Heart left ventricle (tissue), 16 donors: ENCODE measurements at regions not wholly inside any gene's neighbourhood (a gene's known extent, or its start where the extent isn't known, plus 50 kb on each side); places are given as distances from the start of the nearest gene placed in this dataset.

Experiments used
- ATAC-seq, 4 donors: fragments of 200-7000 bp; cut with Tn5 transposase; one replicate each; pipeline ENCODE4 v1.9.1; 2020 to 2022; ENCODE audit warnings: moderate library complexity in 4 of 4, mild to moderate bottlenecking in 3 of 4, moderate number of reproducible peaks in 1 of 4
- DNase-seq, 5 donors: peaks; one replicate each; pipeline ENCODE4 v3.0.0-alpha.2; 2020
- H3K27ac ChIP-seq, 12 donors: fragments of 200-600 bp; sonication (generic) in 4 of 12; one replicate each; pipeline versions ENCODE4 v1.5.0 to v1.8.0; 2016 to 2022; ENCODE audit warnings: mild to moderate bottlenecking in 2 of 12
- H3K27me3 ChIP-seq, 9 donors: fragments of 200-600 bp; sonication (generic) in 2 of 9; one replicate each; pipeline versions ENCODE4 v1.5.1 to v1.8.0; 2016 to 2022; ENCODE audit warnings: mild to moderate bottlenecking in 3 of 9
- H3K36me3 ChIP-seq, 9 donors: fragments of 200-600 bp; sonication (generic) in 2 of 9; one replicate each; pipeline versions ENCODE4 v1.5.0 to v1.8.0; 2018 to 2022; ENCODE audit warnings: mild to moderate bottlenecking in 2 of 9
- H3K4me1 ChIP-seq, 12 donors: fragments of 200-600 bp; sonication (generic) in 4 of 12; one replicate each; pipeline versions ENCODE4 v1.5.0 to v1.8.0; 2016 to 2022; ENCODE audit warnings: mild to moderate bottlenecking in 3 of 12
- H3K4me3 ChIP-seq, 12 donors: fragments of 200-600 bp; sonication (generic) in 4 of 12; one replicate each; pipeline versions ENCODE4 v1.5.0 to v1.8.0; 2017 to 2022; ENCODE audit warnings: mild to moderate bottlenecking in 9 of 12, moderate library complexity in 4 of 12
- H3K9me3 ChIP-seq, 12 donors: fragments of 200-600 bp; sonication (generic) in 4 of 12; one replicate each; pipeline versions ENCODE4 v1.5.0 to v1.8.0; 2016 to 2022; ENCODE audit warnings: mild to moderate bottlenecking in 1 of 12
- POLR2A ChIP-seq, 2 donors: fragments of 450-650 bp; IDR thresholded peaks; one replicate each; pipeline ENCODE4 v1.6.1; 2017; ENCODE audit warnings: antibody characterized with exemption in 2 of 2, mild to moderate bottlenecking in 2 of 2, moderate library complexity in 2 of 2
- WGBS, 4 donors: extraction: QIAGEN DNeasy Blood & Tissue Kit in 2 of 4; methylation state at CpG; one replicate each; pipeline versions ENCODE4 v1.1.5 to v1.1.7; 2013 to 2018; 5-methylcytosine and 5-hydroxymethylcytosine counted together
- intact Hi-C, 10 donors: fragments of 100-400 bp; cut with DNase I; formaldehyde crosslinking; loops; one replicate each; pipeline versions ENCODE4 v1.11.1 to v1.14.2; 2022
- TF ChIP-seq, protein P1 (sequence below), 12 donors: fragments of 200-600 bp; sonication (generic) in 4 of 12; IDR thresholded peaks; one replicate each; pipeline versions ENCODE4 v1.5.0 to v1.8.0; 2018 to 2022; ENCODE audit warnings: antibody characterized with exemption in 12 of 12, mild to moderate bottlenecking in 5 of 12
- donor health status: ischemic (EF 13 %, LVEDD 7.1; RV severe dilation, severe dysfunction).
- donor health status: healthy with polysubstance abuse.
- donor health status: DM: no; HTN: yes; CAD: no.
- donor health status: DM: no; HTN: no; CAD: no.
- donor health status: ischemic (EF 25% LVEDD 6.9; RV normal size, moderate dysfunction).
- donor health status: ischemic (EF 25% LVEDD 5.7; RV mildly dilated, moderate dysfunction).
- donor health status: healthy.
- donor health status: DM: yes; HTN: yes; CAD: no.
- donor health status: ischemic (EF 35%, LVEDD 5.7; RV mildly dilated, moderate dysfunction).
- donor health status: nonischemic (EF 11% LVEDD 7.7; RV severe dilation, severe dysfunction).
- donor health status: DM: yes; HTN: yes; CAD: no.
- donor health status: PGD.
- donor health status: ischemic (EF 29% LVEDD 5.4; RV normal size, mild dysfunction).
- donor health status: nonischemic (EF 23%, LVEDD 6.1; RV moderate dilation, normal function).

- Histone ChIP-seq H3K4me3 (no peak overlapping the region), H3K36me3 (no peaks in the 10 kb centered on the region), H3K9me3 (no peaks in the 10 kb centered on the region), H3K27me3 (no peaks in the 10 kb centered on the region), H3K27ac (no peak overlapping the region), H3K4me1 (peaks cover 0 to 6% (median 0%) of the 10 kb centered on the region in 12 donors)
- TF ChIP-seq POLR2A (IDR thresholded peaks at IDR 0.05), result no peak
- TF ChIP-seq, protein P1, sequence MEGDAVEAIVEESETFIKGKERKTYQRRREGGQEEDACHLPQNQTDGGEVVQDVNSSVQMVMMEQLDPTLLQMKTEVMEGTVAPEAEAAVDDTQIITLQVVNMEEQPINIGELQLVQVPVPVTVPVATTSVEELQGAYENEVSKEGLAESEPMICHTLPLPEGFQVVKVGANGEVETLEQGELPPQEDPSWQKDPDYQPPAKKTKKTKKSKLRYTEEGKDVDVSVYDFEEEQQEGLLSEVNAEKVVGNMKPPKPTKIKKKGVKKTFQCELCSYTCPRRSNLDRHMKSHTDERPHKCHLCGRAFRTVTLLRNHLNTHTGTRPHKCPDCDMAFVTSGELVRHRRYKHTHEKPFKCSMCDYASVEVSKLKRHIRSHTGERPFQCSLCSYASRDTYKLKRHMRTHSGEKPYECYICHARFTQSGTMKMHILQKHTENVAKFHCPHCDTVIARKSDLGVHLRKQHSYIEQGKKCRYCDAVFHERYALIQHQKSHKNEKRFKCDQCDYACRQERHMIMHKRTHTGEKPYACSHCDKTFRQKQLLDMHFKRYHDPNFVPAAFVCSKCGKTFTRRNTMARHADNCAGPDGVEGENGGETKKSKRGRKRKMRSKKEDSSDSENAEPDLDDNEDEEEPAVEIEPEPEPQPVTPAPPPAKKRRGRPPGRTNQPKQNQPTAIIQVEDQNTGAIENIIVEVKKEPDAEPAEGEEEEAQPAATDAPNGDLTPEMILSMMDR (IDR thresholded peaks at IDR 0.05), result no peak
- intact Hi-C loops, result no loop called here
- 75 to 81% (median 80%) methylated on average over 11 to 22 of the region's 22 CpGs for WGBS, 4 donors
- no peak for DNase-seq
- no peak for ATAC-seq
Observed at GRCh38 chr21:41671859-41672542, 94.9 kb downstream of the RIPK4 start.

DNA sequence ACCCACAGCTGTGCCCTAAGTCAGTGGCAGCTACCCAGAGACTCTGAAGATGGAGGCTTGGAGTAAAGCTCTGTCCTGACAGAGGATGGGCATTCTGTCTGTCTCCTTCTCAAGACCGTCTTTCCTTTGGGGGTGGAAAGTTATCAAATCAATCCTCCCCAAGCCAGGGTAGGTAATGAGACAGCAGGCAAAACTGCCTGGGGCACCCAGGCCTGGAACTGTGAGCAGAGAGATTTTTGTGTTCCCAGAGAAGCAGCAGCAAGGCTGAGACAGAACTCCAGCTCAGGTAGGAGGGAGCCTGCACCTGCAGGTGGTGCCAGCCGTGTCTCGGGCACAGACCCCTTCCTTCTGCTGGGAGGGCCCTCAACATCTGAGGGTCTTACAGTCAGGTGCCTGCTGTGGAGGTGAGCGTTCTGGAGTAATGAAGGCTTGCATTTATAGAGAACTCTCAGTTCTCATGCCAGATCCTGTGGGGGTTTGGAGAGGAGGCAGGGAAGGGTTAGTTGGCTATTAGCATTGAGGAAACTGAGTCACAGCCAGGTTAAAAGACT is 95.6 kb downstream of the RIPK4 start:
- Histone ChIP-seq H3K4me1 (peaks cover 0 to 7% (median 0%) of the 10 kb centered on the region in 12 donors), H3K27me3 (no peaks in the 10 kb centered on the region), H3K4me3 (no peak overlapping the region), H3K9me3 (no peaks in the 10 kb centered on the region), H3K27ac (no peak overlapping the region), H3K36me3 (no peaks in the 10 kb centered on the region)
- ATAC-seq, result no peak
- intact Hi-C loops, result no loop called here
- TF ChIP-seq, protein P1 (IDR thresholded peaks at IDR 0.05), result no peak
- WGBS, 4 donors, result 79 to 86% (median 83%) methylated on average over 4 of the region's 4 CpGs
- DNase-seq, result no peak

- DNase-seq, result no peak
- no peak for TF ChIP-seq POLR2A (IDR thresholded peaks at IDR 0.05)
- TF ChIP-seq, protein P1 (IDR thresholded peaks at IDR 0.05), result no peak
- intact Hi-C loops, result no loop called here
Observed at GRCh38 chr21:41670056-41670805, 96.6 kb downstream of the RIPK4 start.

GRCh38 chr21:41669533-41669830 is 97.4 kb downstream of the RIPK4 start:
- TF ChIP-seq, protein P1 (IDR thresholded peaks at IDR 0.05), result no peak
- no peak for TF ChIP-seq POLR2A (IDR thresholded peaks at IDR 0.05)
- Histone ChIP-seq H3K4me1 (peaks cover 0 to 21% (median 0%) of the 10 kb centered on the region in 12 donors), H3K27ac (no peak overlapping the region), H3K9me3 (no peaks in the 10 kb centered on the region), H3K4me3 (no peak overlapping the region), H3K27me3 (peaks cover 0 to 11% (median 0%) of the 10 kb centered on the region in 9 donors), H3K36me3 (no peaks in the 10 kb centered on the region)
- 73 to 85% (median 77%) methylated on average over 4 of the region's 4 CpGs for WGBS, 4 donors
- no peak for DNase-seq
- intact Hi-C loops, result no loop called here
- no peak for ATAC-seq

More at GRCh38 chr21:41670056-41670805, 96.6 kb downstream of the RIPK4 start:
- no peak overlapping the region for H3K4me3 ChIP-seq
- H3K27ac ChIP-seq, result no peak overlapping the region
- no peaks in the 10 kb centered on the region for H3K36me3 ChIP-seq
- ATAC-seq, result no peak
- peaks cover 0 to 7% (median 0%) of the 10 kb centered on the region in 9 donors for H3K27me3 ChIP-seq
- H3K9me3 ChIP-seq, result no peaks in the 10 kb centered on the region
- WGBS, 4 donors, result 86 to 90% (median 88%) methylated on average over 16 to 28 of the region's 28 CpGs
- peaks cover 0 to 14% (median 0%) of the 10 kb centered on the region in 12 donors for H3K4me1 ChIP-seq
